Lower lobe of right lung (tissue), 2 donors: ENCODE measurements at regions not wholly inside any gene's neighbourhood (a gene's known extent, or its start where the extent isn't known, plus 50 kb on each side); places are given as distances from the start of the nearest gene placed in this dataset.

ENCODE experiments used
- ATAC-seq, 2 donors: fragments of 200-7000 bp; cut with Tn5 transposase; one replicate each; pipeline ENCODE4 v1.9.1; 2020 to 2022; ENCODE audit warnings: mild to moderate bottlenecking in 2 of 2, moderate library complexity in 2 of 2
- DNase-seq: peaks from one replicate; pipeline ENCODE4 v3.0.0-alpha.2; 2020
- H3K27ac ChIP-seq: fragments of 200-600 bp; one replicate; pipeline ENCODE4 v1.8.0; 2022
- H3K27me3 ChIP-seq: fragments of 200-600 bp; one replicate; pipeline ENCODE4 v1.8.0; 2022; ENCODE audit warnings: low read depth
- H3K36me3 ChIP-seq: fragments of 200-600 bp; one replicate; pipeline ENCODE4 v1.8.0; 2022; ENCODE audit warnings: mild to moderate bottlenecking
- H3K4me1 ChIP-seq: fragments of 200-600 bp; one replicate; pipeline ENCODE4 v1.8.0; 2022
- H3K4me3 ChIP-seq: fragments of 200-600 bp; one replicate; pipeline ENCODE4 v1.8.0; 2022; ENCODE audit warnings: mild to moderate bottlenecking
- H3K9me3 ChIP-seq: fragments of 200-600 bp; one replicate; pipeline ENCODE4 v1.8.0; 2022
- CTCF ChIP-seq: fragments of 200-600 bp; IDR thresholded peaks from one replicate; pipeline ENCODE4 v1.8.0; 2022; ENCODE audit warnings: antibody characterized with exemption, mild to moderate bottlenecking
- intact Hi-C: fragments of 100-400 bp; cut with DNase I; formaldehyde crosslinking; loops from one replicate; pipeline ENCODE4 v1.11.0; 2022
- donor health status: DM: no; HTN: yes; CAD: no; lungs with severe emphysema.

GRCh38 chr15:62807539-62808130 is 234.9 kb upstream of the TPM1 start:
- TF ChIP-seq CTCF: no peak
- intact Hi-C loops: no loop called here
- no peak for DNase-seq
- ATAC-seq: no peak
- no peaks in the 10 kb centered on the region for H3K27me3 ChIP-seq
- no peaks in the 10 kb centered on the region for H3K4me1 ChIP-seq
- no peaks in the 10 kb centered on the region for H3K9me3 ChIP-seq
- H3K4me3 ChIP-seq: no peak overlapping the region
- H3K27ac ChIP-seq: no peak overlapping the region
- H3K36me3 ChIP-seq: peaks cover 10% of the 10 kb centered on the region

GRCh38 chr15:62809115-62809967 is 233.2 kb upstream of the TPM1 start:
- Histone ChIP-seq H3K4me1 (no peaks in the 10 kb centered on the region), H3K36me3 (peaks cover 10% of the 10 kb centered on the region), H3K27me3 (no peaks in the 10 kb centered on the region), H3K27ac (no peak overlapping the region), H3K9me3 (no peaks in the 10 kb centered on the region), H3K4me3 (no peak overlapping the region)
- TF ChIP-seq CTCF: no peak
- DNase-seq: no peak
- intact Hi-C loops: no loop called here
- no peak for ATAC-seq

- no peaks in the 10 kb centered on the region for H3K27me3 ChIP-seq
- H3K36me3 ChIP-seq: peaks cover 10% of the 10 kb centered on the region
- ATAC-seq (no peak), DNase-seq (no peak)
- no peaks in the 10 kb centered on the region for H3K4me1 ChIP-seq
- intact Hi-C loops: no loop called here
- H3K27ac ChIP-seq: no peak overlapping the region
- TF ChIP-seq CTCF: no peak
- no peaks in the 10 kb centered on the region for H3K9me3 ChIP-seq
- H3K4me3 ChIP-seq: no peak overlapping the region
Measured at GRCh38 chr15:62809968-62810260, 232.6 kb upstream of the TPM1 start.

- DNase-seq: no peak
- no peak overlapping the region for H3K4me3 ChIP-seq
- TF ChIP-seq CTCF: no peak
- ATAC-seq: no peak
- H3K27me3 ChIP-seq: no peaks in the 10 kb centered on the region
- no peak overlapping the region for H3K27ac ChIP-seq
- no peaks in the 10 kb centered on the region for H3K36me3 ChIP-seq
- H3K9me3 ChIP-seq: no peaks in the 10 kb centered on the region
- intact Hi-C loops: no loop called here
- H3K4me1 ChIP-seq: no peaks in the 10 kb centered on the region
Measured at GRCh38 chr15:62812515-62812835, 230.1 kb upstream of the TPM1 start.

GRCh38 chr15:62816342-62817069 is 226.0 kb upstream of the TPM1 start:
- intact Hi-C loops: no loop called here
- Histone ChIP-seq H3K27me3 (no peaks in the 10 kb centered on the region), H3K36me3 (no peaks in the 10 kb centered on the region), H3K27ac (no peak overlapping the region), H3K9me3 (no peaks in the 10 kb centered on the region), H3K4me3 (no peak overlapping the region), H3K4me1 (no peaks in the 10 kb centered on the region)
- TF ChIP-seq CTCF: no peak
- peak in 1 of 2 donors; percentile 35 for ATAC-seq
- DNase-seq: no peak
